AG10803 (cell line): ENCODE measurements at regions not wholly inside any gene's neighbourhood (a gene's known extent, or its start where the extent isn't known, plus 50 kb on each side); places are given as distances from the start of the nearest gene placed in this dataset.

Source experiments
- DNase-seq: peaks from one replicate; pipeline ENCODE4 v3.0.0; 2010; ENCODE audit warnings: low read depth
- H3K4me3 ChIP-seq: 2 replicates; pipeline ENCODE4 v1.5.1; 2011; ENCODE audit warnings: mild to moderate bottlenecking, low read length, control low read depth
- CTCF ChIP-seq: conservative IDR thresholded peaks from 2 replicates; pipeline ENCODE4 v1.5.1; 2011; ENCODE audit warnings: mild to moderate bottlenecking, low read length, control low read depth, inconsistent platforms

- no peak for TF ChIP-seq CTCF
- no peak overlapping the region for H3K4me3 ChIP-seq
Measured at GRCh38 chr7:48868916-48869315, 55.4 kb upstream of the CDC14C start.

GRCh38 chr7:48872548-48872947 lies 51.8 kb upstream of the CDC14C start:
- DNase-seq = no peak
- no peak for TF ChIP-seq CTCF

More at GRCh38 chr7:48868916-48869315, 55.4 kb upstream of the CDC14C start:
- DNase-seq = no peak

More at GRCh38 chr7:48872548-48872947, 51.8 kb upstream of the CDC14C start:
- no peak overlapping the region for H3K4me3 ChIP-seq
